ENCODE measurements at regions not wholly inside any gene's neighbourhood (a gene's known extent, or its start where the extent isn't known, plus 50 kb on each side); places are given as distances from the start of the nearest gene placed in this dataset.

DNA sequence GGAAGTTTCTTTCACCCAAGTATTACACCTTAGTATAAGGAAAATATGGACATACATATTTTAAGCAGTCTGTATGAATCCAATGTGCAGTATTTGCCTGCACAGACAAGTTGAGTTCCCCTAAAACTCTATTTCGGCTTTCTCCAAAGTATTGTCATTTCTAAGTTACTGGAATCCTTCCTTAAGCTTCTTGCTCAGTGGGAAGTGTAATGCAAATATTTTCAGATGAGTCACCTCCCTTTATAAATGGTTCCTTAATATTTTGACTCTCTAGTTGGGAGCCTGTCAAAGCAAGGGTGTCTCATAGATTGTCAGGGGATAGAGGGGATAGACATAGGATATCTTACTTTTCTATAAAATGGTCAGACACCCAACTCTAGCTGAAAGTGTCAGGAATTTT, 178.6 kb downstream of the NAA11 start:
- Histone ChIP-seq H3K36me3 (ENCODE audit: insufficient read depth, low read length) (no peaks in the 10 kb centered on the region), H4K20me1 (ENCODE audit: insufficient read depth, low read length) (no peaks in the 10 kb centered on the region), H3K27ac (ENCODE audit: low read depth, low read length) (no peak overlapping the region), H2AFZ (ENCODE audit: low read depth, low read length) (no peak overlapping the region), H3K4me3 (ENCODE audit: insufficient read depth, low read depth, low read length) (no peak overlapping the region), H3K9ac (ENCODE audit: low read length) (no peak overlapping the region), H3K27me3 (ENCODE audit: insufficient read depth, low read length) (no peaks in the 10 kb centered on the region), H3K4me2 (ENCODE audit: low read length) (no peak overlapping the region), H3K79me2 (ENCODE audit: insufficient read depth, low read length) (no peaks in the 10 kb centered on the region), H3K4me1 (ENCODE audit: insufficient read depth, low read length) (no peaks in the 10 kb centered on the region), H3K9me3 (ENCODE audit: insufficient read depth, low read depth, low read length) (peaks cover 6% of the 10 kb centered on the region)
- FAIRE-seq (no peak), DNase-seq (ENCODE audit: low read depth) (no peak)
- H3K4me1 Mint-ChIP-seq (ENCODE audit: low read depth, unreplicated experiment), result peaks cover 4% of the 10 kb centered on the region
- H3K4me3 Mint-ChIP-seq (ENCODE audit: unreplicated experiment), result no peak overlapping the region
- H3K36me3 Mint-ChIP-seq (ENCODE audit: low read depth, unreplicated experiment), result no peaks in the 10 kb centered on the region
- no peaks in the 10 kb centered on the region for H3K27me3 Mint-ChIP-seq (ENCODE audit: low read depth, unreplicated experiment)
- H3K27ac Mint-ChIP-seq (ENCODE audit: unreplicated experiment), result no peak overlapping the region
- peaks cover 5% of the 10 kb centered on the region for H3K9me3 Mint-ChIP-seq (ENCODE audit: unreplicated experiment)
- TF ChIP-seq EZH2 (IDR thresholded peaks at IDR 0.05; ENCODE audit: insufficient read depth, low read length), result no peak
- TF ChIP-seq, protein P1, sequence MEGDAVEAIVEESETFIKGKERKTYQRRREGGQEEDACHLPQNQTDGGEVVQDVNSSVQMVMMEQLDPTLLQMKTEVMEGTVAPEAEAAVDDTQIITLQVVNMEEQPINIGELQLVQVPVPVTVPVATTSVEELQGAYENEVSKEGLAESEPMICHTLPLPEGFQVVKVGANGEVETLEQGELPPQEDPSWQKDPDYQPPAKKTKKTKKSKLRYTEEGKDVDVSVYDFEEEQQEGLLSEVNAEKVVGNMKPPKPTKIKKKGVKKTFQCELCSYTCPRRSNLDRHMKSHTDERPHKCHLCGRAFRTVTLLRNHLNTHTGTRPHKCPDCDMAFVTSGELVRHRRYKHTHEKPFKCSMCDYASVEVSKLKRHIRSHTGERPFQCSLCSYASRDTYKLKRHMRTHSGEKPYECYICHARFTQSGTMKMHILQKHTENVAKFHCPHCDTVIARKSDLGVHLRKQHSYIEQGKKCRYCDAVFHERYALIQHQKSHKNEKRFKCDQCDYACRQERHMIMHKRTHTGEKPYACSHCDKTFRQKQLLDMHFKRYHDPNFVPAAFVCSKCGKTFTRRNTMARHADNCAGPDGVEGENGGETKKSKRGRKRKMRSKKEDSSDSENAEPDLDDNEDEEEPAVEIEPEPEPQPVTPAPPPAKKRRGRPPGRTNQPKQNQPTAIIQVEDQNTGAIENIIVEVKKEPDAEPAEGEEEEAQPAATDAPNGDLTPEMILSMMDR (IDR thresholded peaks at IDR 0.05; ENCODE audit: insufficient read depth, low read depth, low read length), result no peak

DNA sequence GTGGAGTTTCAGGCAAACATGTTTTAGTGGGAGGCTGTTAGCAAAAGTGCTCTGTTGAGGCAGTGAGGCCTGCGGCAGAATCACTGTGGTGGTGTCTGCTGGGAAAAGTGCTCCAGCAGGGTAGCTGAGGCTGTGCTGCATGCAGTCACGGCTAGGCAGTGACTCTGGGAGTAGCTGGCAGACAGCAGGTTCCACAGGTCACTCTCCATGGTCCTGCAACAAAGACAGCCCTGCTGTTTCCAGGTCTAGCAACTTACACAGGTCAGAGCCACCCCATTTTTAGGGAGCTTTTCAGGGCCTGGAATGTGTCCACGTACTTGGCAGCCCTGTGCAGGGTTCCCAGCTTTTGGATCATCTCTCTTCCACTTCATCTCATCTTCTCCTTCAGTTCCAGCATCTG, 184.3 kb downstream of the NAA11 start:
- H3K36me3 ChIP-seq (ENCODE audit: insufficient read depth, low read length), result no peaks in the 10 kb centered on the region
- Mint-ChIP-seq H3K9me3 (ENCODE audit: unreplicated experiment) (peaks cover 5% of the 10 kb centered on the region), H3K27ac (ENCODE audit: unreplicated experiment) (no peak overlapping the region), H3K36me3 (ENCODE audit: low read depth, unreplicated experiment) (no peaks in the 10 kb centered on the region), H3K27me3 (ENCODE audit: low read depth, unreplicated experiment) (peaks cover 2% of the 10 kb centered on the region), H3K4me3 (ENCODE audit: unreplicated experiment) (no peak overlapping the region), H3K4me1 (ENCODE audit: low read depth, unreplicated experiment) (no peaks in the 10 kb centered on the region)
- no peak overlapping the region for H2AFZ ChIP-seq (ENCODE audit: low read depth, low read length)
- FAIRE-seq (no peak), DNase-seq (ENCODE audit: low read depth) (no peak)
- H3K27ac ChIP-seq (ENCODE audit: low read depth, low read length), result no peak overlapping the region
- H3K79me2 ChIP-seq (ENCODE audit: insufficient read depth, low read length), result no peaks in the 10 kb centered on the region
- peaks cover 4% of the 10 kb centered on the region for H3K9me3 ChIP-seq (ENCODE audit: insufficient read depth, low read depth, low read length)
- H3K4me1 ChIP-seq (ENCODE audit: insufficient read depth, low read length), result no peaks in the 10 kb centered on the region
- no peak overlapping the region for H3K4me3 ChIP-seq (ENCODE audit: insufficient read depth, low read depth, low read length)
- TF ChIP-seq EZH2 (IDR thresholded peaks at IDR 0.05; ENCODE audit: insufficient read depth, low read length), result no peak
- TF ChIP-seq, protein P1 (IDR thresholded peaks at IDR 0.05; ENCODE audit: insufficient read depth, low read depth, low read length), result no peak
- no peaks in the 10 kb centered on the region for H4K20me1 ChIP-seq (ENCODE audit: insufficient read depth, low read length)
- H3K4me2 ChIP-seq (ENCODE audit: low read length), result no peak overlapping the region
- no peak overlapping the region for H3K9ac ChIP-seq (ENCODE audit: low read length)
- no peaks in the 10 kb centered on the region for H3K27me3 ChIP-seq (ENCODE audit: insufficient read depth, low read length)

DNA sequence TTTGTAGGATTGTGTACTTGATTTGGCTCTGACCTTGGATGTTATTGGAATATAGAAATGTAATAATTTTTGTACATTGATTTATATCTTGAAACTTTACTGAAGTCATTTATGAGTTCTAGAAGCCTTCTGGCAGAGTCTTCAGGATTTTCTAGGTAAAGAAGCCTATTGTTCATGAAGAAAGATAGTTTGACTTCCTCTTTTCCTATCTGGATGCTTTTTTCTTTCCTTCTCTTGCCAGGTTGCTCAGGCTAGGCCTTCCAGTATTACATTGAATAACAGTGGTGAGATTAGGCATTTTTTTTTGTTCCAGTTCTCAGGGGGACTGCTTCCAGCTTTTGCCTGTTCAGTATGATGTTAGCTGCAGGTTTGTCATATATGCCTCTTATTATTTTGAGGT, 191.1 kb downstream of the NAA11 start:
- Mint-ChIP-seq H3K36me3 (ENCODE audit: low read depth, unreplicated experiment) (no peaks in the 10 kb centered on the region), H3K27me3 (ENCODE audit: low read depth, unreplicated experiment) (no peaks in the 10 kb centered on the region), H3K4me3 (ENCODE audit: unreplicated experiment) (no peak overlapping the region), H3K9me3 (ENCODE audit: unreplicated experiment) (no peaks in the 10 kb centered on the region), H3K27ac (ENCODE audit: unreplicated experiment) (no peak overlapping the region), H3K4me1 (ENCODE audit: low read depth, unreplicated experiment) (no peaks in the 10 kb centered on the region)
- FAIRE-seq, result no peak
- Histone ChIP-seq H3K4me1 (ENCODE audit: insufficient read depth, low read length) (no peaks in the 10 kb centered on the region), H2AFZ (ENCODE audit: low read depth, low read length) (no peak overlapping the region), H3K4me3 (ENCODE audit: insufficient read depth, low read depth, low read length) (no peak overlapping the region), H3K36me3 (ENCODE audit: insufficient read depth, low read length) (no peaks in the 10 kb centered on the region), H3K27ac (ENCODE audit: low read depth, low read length) (no peak overlapping the region), H4K20me1 (ENCODE audit: insufficient read depth, low read length) (no peaks in the 10 kb centered on the region), H3K9ac (ENCODE audit: low read length) (no peak overlapping the region), H3K9me3 (ENCODE audit: insufficient read depth, low read depth, low read length) (no peaks in the 10 kb centered on the region), H3K79me2 (ENCODE audit: insufficient read depth, low read length) (no peaks in the 10 kb centered on the region), H3K27me3 (ENCODE audit: insufficient read depth, low read length) (no peaks in the 10 kb centered on the region), H3K4me2 (ENCODE audit: low read length) (no peak overlapping the region)
- no peak for DNase-seq (ENCODE audit: low read depth)
- TF ChIP-seq EZH2 (IDR thresholded peaks at IDR 0.05; ENCODE audit: insufficient read depth, low read length), result no peak

Data from astrocyte (in vitro differentiated cells and primary cell).